LNCAP (cell line): ENCODE measurements at regions not wholly inside any gene's neighbourhood (a gene's known extent, or its start where the extent isn't known, plus 50 kb on each side); places are given as distances from the start of the nearest gene placed in this dataset.

Experiments
- TF ChIP-seq, protein P1 (sequence below): fragments of 450-650 bp; IDR thresholded peaks from 2 replicates; pipeline ENCODE4 v1.5.1; 2017; ENCODE audit warnings: mild to moderate bottlenecking

- TF ChIP-seq, protein P1, sequence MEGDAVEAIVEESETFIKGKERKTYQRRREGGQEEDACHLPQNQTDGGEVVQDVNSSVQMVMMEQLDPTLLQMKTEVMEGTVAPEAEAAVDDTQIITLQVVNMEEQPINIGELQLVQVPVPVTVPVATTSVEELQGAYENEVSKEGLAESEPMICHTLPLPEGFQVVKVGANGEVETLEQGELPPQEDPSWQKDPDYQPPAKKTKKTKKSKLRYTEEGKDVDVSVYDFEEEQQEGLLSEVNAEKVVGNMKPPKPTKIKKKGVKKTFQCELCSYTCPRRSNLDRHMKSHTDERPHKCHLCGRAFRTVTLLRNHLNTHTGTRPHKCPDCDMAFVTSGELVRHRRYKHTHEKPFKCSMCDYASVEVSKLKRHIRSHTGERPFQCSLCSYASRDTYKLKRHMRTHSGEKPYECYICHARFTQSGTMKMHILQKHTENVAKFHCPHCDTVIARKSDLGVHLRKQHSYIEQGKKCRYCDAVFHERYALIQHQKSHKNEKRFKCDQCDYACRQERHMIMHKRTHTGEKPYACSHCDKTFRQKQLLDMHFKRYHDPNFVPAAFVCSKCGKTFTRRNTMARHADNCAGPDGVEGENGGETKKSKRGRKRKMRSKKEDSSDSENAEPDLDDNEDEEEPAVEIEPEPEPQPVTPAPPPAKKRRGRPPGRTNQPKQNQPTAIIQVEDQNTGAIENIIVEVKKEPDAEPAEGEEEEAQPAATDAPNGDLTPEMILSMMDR, result no peak
Measured at GRCh38 chr5:105956456-105957196, 1714.1 kb downstream of the EFNA5 start.

DNA sequence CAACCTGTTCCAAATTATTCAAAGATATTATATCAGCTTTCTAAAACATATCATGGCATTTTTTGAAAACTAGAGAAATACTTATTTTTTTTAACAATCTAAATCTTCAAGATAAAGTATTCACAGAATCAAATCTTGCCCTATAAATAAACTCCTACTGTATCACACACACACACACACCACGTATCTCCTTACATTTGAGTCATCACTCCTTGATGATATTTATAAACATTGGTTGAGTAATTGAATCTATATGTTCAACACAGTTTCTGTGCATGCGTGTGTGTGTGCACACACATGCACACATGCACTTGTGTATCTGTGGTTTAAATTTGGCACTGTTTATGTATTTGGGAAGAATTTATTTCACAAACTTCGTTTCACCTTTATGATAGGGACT is 1716.4 kb downstream of the EFNA5 start:
- TF ChIP-seq, protein P1, result no peak

DNA sequence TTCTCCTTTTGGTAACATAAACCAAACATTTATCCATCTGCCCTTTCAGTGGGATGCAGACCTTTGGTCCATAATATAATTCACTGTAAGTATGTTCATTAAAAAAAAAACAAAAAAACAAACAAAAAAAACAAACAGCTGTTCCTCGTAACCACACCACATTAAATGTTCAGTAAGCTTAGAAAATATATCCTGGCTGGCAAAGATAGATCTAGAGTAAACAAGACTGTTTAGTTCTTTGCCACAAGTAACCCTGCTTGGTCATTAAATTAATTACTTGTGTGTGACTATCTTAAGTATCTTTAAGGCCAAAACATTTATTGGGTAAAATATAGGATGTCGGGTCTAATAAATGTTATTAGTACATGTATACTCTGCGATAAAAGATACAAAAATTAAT is 1717.1 kb downstream of the EFNA5 start:
- TF ChIP-seq, protein P1, result no peak

DNA sequence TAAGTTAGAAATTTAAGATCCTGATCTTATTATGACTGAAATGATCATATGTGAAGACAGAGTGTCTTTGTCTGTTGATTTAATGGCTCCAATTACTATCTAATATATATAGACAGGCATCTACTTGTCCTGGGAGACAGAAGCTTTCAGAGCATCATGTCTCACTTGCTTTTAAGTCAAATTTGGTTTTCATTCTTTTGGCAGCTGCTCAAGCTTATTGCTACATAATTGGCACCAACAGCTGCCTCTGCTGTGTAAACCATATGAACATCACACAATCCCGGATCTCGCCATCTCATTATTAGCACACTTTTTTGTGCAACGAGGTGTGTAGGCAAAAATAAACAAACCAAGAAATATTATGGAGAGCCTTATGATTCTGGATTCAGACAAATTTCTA is 1717.9 kb downstream of the EFNA5 start:
- TF ChIP-seq, protein P1, result no peak

GRCh38 chr5:105947461-105947860 is 1723.3 kb downstream of the EFNA5 start:
- TF ChIP-seq, protein P1, result no peak

DNA sequence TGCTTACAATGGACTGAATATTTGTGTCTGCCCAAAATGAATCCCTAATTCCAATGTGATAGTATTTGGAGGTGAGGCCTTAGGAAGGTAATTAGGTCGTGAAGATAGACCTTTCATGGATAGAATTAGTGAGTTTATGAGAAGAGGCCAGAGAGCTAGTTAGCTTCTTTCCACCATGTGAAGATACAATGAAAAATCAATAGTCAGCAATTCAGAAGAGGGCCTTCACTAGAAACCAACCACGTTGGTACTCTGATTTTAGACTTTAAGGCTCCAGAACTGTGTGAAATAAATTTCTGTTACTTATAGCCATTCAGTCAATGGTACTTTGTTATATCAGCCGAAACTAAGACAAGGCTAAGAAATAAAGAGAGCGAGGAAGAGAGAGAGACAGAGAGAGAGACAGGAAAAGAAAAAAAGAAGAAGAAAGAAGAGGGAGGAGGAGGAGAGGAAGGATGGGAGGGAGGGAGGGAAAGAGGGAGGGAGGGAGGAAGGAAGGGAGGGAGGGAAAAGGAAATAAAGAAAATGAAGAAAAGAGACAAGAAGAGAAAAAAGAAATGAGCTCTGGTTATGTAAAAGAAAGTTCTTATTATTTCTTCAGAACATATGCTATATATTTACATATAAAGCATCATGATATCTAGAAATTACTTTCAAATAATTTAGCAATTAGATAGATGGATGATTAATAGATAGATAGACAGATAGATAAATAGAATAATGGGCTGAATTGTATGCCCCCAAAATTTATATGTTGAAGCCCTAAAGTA is 1725.3 kb downstream of the EFNA5 start:
- TF ChIP-seq, protein P1, result no peak

GRCh38 chr5:105940181-105940580 is 1730.6 kb downstream of the EFNA5 start:
- TF ChIP-seq, protein P1, result no peak
